ENCODE measurements at regions not wholly inside any gene's neighbourhood (a gene's known extent, or its start where the extent isn't known, plus 50 kb on each side); places are given as distances from the start of the nearest gene placed in this dataset.

DNA sequence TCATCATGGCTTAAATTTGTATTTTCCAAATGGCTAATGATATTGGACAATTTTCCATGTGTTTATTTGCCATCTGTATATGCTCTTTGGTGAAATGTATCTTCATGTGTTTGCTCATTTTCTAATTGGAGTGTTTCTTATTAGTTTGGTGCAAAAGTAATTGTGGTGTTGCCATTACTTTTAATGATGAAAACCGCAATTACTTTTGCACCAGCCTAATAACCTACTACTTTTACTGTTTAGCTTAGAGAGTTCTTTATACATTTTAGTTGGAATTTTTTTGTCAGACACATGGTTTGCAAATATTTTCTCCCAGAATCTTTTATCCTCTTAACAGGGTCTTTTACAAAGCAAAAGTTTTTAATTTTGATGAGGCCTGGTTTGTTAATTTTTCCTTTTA lies 141.0 kb upstream of the AGTR1 start:
- TF ChIP-seq EZH2 (IDR thresholded peaks at IDR 0.05; ENCODE audit: borderline replicate concordance, insufficient read depth, low read length, poor library complexity, severe bottlenecking) (no peak), MXI1 (conservative IDR thresholded peaks at IDR 0.05; ENCODE audit: poor library complexity, severe bottlenecking) (no peak), RAD21 (conservative IDR thresholded peaks at IDR 0.05) (no peak), EP300 (conservative IDR thresholded peaks at IDR 0.05; ENCODE audit: poor library complexity, severe bottlenecking) (no peak)
- TF ChIP-seq, protein P1, sequence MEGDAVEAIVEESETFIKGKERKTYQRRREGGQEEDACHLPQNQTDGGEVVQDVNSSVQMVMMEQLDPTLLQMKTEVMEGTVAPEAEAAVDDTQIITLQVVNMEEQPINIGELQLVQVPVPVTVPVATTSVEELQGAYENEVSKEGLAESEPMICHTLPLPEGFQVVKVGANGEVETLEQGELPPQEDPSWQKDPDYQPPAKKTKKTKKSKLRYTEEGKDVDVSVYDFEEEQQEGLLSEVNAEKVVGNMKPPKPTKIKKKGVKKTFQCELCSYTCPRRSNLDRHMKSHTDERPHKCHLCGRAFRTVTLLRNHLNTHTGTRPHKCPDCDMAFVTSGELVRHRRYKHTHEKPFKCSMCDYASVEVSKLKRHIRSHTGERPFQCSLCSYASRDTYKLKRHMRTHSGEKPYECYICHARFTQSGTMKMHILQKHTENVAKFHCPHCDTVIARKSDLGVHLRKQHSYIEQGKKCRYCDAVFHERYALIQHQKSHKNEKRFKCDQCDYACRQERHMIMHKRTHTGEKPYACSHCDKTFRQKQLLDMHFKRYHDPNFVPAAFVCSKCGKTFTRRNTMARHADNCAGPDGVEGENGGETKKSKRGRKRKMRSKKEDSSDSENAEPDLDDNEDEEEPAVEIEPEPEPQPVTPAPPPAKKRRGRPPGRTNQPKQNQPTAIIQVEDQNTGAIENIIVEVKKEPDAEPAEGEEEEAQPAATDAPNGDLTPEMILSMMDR (IDR thresholded peaks at IDR 0.05; ENCODE audit: poor library complexity, severe bottlenecking), result no peak
- TF ChIP-seq, protein P2, sequence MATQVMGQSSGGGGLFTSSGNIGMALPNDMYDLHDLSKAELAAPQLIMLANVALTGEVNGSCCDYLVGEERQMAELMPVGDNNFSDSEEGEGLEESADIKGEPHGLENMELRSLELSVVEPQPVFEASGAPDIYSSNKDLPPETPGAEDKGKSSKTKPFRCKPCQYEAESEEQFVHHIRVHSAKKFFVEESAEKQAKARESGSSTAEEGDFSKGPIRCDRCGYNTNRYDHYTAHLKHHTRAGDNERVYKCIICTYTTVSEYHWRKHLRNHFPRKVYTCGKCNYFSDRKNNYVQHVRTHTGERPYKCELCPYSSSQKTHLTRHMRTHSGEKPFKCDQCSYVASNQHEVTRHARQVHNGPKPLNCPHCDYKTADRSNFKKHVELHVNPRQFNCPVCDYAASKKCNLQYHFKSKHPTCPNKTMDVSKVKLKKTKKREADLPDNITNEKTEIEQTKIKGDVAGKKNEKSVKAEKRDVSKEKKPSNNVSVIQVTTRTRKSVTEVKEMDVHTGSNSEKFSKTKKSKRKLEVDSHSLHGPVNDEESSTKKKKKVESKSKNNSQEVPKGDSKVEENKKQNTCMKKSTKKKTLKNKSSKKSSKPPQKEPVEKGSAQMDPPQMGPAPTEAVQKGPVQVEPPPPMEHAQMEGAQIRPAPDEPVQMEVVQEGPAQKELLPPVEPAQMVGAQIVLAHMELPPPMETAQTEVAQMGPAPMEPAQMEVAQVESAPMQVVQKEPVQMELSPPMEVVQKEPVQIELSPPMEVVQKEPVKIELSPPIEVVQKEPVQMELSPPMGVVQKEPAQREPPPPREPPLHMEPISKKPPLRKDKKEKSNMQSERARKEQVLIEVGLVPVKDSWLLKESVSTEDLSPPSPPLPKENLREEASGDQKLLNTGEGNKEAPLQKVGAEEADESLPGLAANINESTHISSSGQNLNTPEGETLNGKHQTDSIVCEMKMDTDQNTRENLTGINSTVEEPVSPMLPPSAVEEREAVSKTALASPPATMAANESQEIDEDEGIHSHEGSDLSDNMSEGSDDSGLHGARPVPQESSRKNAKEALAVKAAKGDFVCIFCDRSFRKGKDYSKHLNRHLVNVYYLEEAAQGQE (IDR thresholded peaks at IDR 0.05; ENCODE audit: borderline replicate concordance), result no peak
